Stomach smooth muscle (tissue), 2 donors: ENCODE measurements at regions not wholly inside any gene's neighbourhood (a gene's known extent, or its start where the extent isn't known, plus 50 kb on each side); places are given as distances from the start of the nearest gene placed in this dataset.

Source experiments
- H3K27ac ChIP-seq: one replicate; pipeline ENCODE4 v1.7.0; 2013; ENCODE audit warnings: mild to moderate bottlenecking, low read length, inconsistent platforms
- H3K27me3 ChIP-seq, 2 donors: one replicate each; pipeline ENCODE4 v1.7.0; 2013; ENCODE audit warnings: low read length in 2 of 2; ENCODE audit not compliant: insufficient read depth in 2 of 2, control insufficient read depth in 1 of 2
- H3K36me3 ChIP-seq, 2 donors: one replicate each; pipeline ENCODE4 v1.7.0; 2013; ENCODE audit warnings: low read length in 2 of 2; ENCODE audit not compliant: control insufficient read depth in 2 of 2, insufficient read depth in 2 of 2
- H3K4me1 ChIP-seq: one replicate; pipeline ENCODE4 v1.7.0; 2013; ENCODE audit warnings: low read length; ENCODE audit not compliant: control insufficient read depth, insufficient read depth
- H3K4me3 ChIP-seq, 2 donors: one replicate each; pipeline ENCODE4 v1.7.0; 2013; ENCODE audit warnings: low read length in 2 of 2
- H3K9ac ChIP-seq, 2 donors: one replicate each; pipeline ENCODE4 v1.7.0; 2013; ENCODE audit warnings: low read length in 2 of 2, mild to moderate bottlenecking in 1 of 2
- H3K9me3 ChIP-seq, 2 donors: one replicate each; pipeline ENCODE4 v1.7.0; 2013; ENCODE audit warnings: low read length in 2 of 2; ENCODE audit not compliant: control insufficient read depth in 2 of 2
- donor health status: healthy.
- donor health status: Pancreatic carcinoma.

GRCh38 chr5:56512313-56512996 lies 279.3 kb upstream of the ANKRD55 start:
- Histone ChIP-seq H3K9me3 (no peaks in the 10 kb centered on the region), H3K27me3 (no peaks in the 10 kb centered on the region), H3K4me1 (no peaks in the 10 kb centered on the region), H3K27ac (no peak overlapping the region), H3K4me3 (no peak overlapping the region), H3K9ac (no peak overlapping the region), H3K36me3 (no peaks in the 10 kb centered on the region)

GRCh38 chr5:56511326-56511841 lies 278.3 kb upstream of the ANKRD55 start:
- no peaks in the 10 kb centered on the region for H3K4me1 ChIP-seq
- H3K9ac ChIP-seq, result no peak overlapping the region
- H3K4me3 ChIP-seq, result no peak overlapping the region
- no peak overlapping the region for H3K27ac ChIP-seq
- no peaks in the 10 kb centered on the region for H3K27me3 ChIP-seq
- no peaks in the 10 kb centered on the region for H3K36me3 ChIP-seq
- no peaks in the 10 kb centered on the region for H3K9me3 ChIP-seq

GRCh38 chr5:56508249-56508648 lies 275.1 kb upstream of the ANKRD55 start:
- Histone ChIP-seq H3K4me1 (no peaks in the 10 kb centered on the region), H3K9ac (no peak overlapping the region), H3K36me3 (no peaks in the 10 kb centered on the region), H3K4me3 (no peak overlapping the region), H3K9me3 (no peaks in the 10 kb centered on the region), H3K27me3 (no peaks in the 10 kb centered on the region), H3K27ac (no peak overlapping the region)

GRCh38 chr5:56507351-56507930 lies 274.3 kb upstream of the ANKRD55 start:
- no peaks in the 10 kb centered on the region for H3K36me3 ChIP-seq
- no peaks in the 10 kb centered on the region for H3K27me3 ChIP-seq
- no peaks in the 10 kb centered on the region for H3K4me1 ChIP-seq
- H3K9me3 ChIP-seq, result no peaks in the 10 kb centered on the region
- no peak overlapping the region for H3K27ac ChIP-seq
- H3K4me3 ChIP-seq, result no peak overlapping the region
- no peak overlapping the region for H3K9ac ChIP-seq

GRCh38 chr5:56506211-56506965 lies 273.3 kb upstream of the ANKRD55 start:
- no peaks in the 10 kb centered on the region for H3K36me3 ChIP-seq
- H3K9me3 ChIP-seq, result no peaks in the 10 kb centered on the region
- no peaks in the 10 kb centered on the region for H3K4me1 ChIP-seq
- no peak overlapping the region for H3K27ac ChIP-seq
- H3K27me3 ChIP-seq, result no peaks in the 10 kb centered on the region
- H3K4me3 ChIP-seq, result no peak overlapping the region
- no peak overlapping the region for H3K9ac ChIP-seq

GRCh38 chr5:56503929-56504328 lies 270.8 kb upstream of the ANKRD55 start:
- no peaks in the 10 kb centered on the region for H3K36me3 ChIP-seq
- H3K9me3 ChIP-seq, result no peaks in the 10 kb centered on the region

GRCh38 chr5:56501781-56502557 lies 268.8 kb upstream of the ANKRD55 start:
- no peaks in the 10 kb centered on the region for H3K9me3 ChIP-seq
- H3K9ac ChIP-seq, result no peak overlapping the region
- no peaks in the 10 kb centered on the region for H3K4me1 ChIP-seq
- H3K27me3 ChIP-seq, result no peaks in the 10 kb centered on the region
- H3K4me3 ChIP-seq, result no peak overlapping the region
- no peak overlapping the region for H3K27ac ChIP-seq
- no peaks in the 10 kb centered on the region for H3K36me3 ChIP-seq

More at GRCh38 chr5:56503929-56504328, 270.8 kb upstream of the ANKRD55 start:
- no peak overlapping the region for H3K27ac ChIP-seq
- H3K4me3 ChIP-seq, result no peak overlapping the region
- no peaks in the 10 kb centered on the region for H3K4me1 ChIP-seq
- no peaks in the 10 kb centered on the region for H3K27me3 ChIP-seq
- no peak overlapping the region for H3K9ac ChIP-seq

- no peaks in the 10 kb centered on the region for H3K9me3 ChIP-seq
Measured at GRCh38 chr5:56499901-56500300, 266.8 kb upstream of the ANKRD55 start.

GRCh38 chr5:56499491-56499890 lies 266.4 kb upstream of the ANKRD55 start:
- Histone ChIP-seq H3K4me1 (no peaks in the 10 kb centered on the region), H3K27me3 (no peaks in the 10 kb centered on the region), H3K4me3 (no peak overlapping the region), H3K36me3 (no peaks in the 10 kb centered on the region), H3K9ac (no peak overlapping the region), H3K27ac (no peak overlapping the region), H3K9me3 (no peaks in the 10 kb centered on the region)

More at GRCh38 chr5:56499901-56500300, 266.8 kb upstream of the ANKRD55 start:
- Histone ChIP-seq H3K36me3 (no peaks in the 10 kb centered on the region), H3K27me3 (no peaks in the 10 kb centered on the region), H3K4me1 (no peaks in the 10 kb centered on the region), H3K27ac (no peak overlapping the region), H3K9ac (no peak overlapping the region), H3K4me3 (no peak overlapping the region)

GRCh38 chr5:56498759-56499395 lies 265.7 kb upstream of the ANKRD55 start:
- H3K27me3 ChIP-seq, result no peaks in the 10 kb centered on the region
- no peak overlapping the region for H3K4me3 ChIP-seq

More at GRCh38 chr5:56498759-56499395, 265.7 kb upstream of the ANKRD55 start:
- no peaks in the 10 kb centered on the region for H3K36me3 ChIP-seq
- H3K9me3 ChIP-seq, result no peaks in the 10 kb centered on the region
- H3K27ac ChIP-seq, result no peak overlapping the region
- no peaks in the 10 kb centered on the region for H3K4me1 ChIP-seq
- H3K9ac ChIP-seq, result no peak overlapping the region
